Activated CD4-positive, alpha-beta T cell treated with anti-CD3 and anti-CD28 coated beads for 4 hours (primary cell): ENCODE measurements at regions not wholly inside any gene's neighbourhood (a gene's known extent, or its start where the extent isn't known, plus 50 kb on each side); places are given as distances from the start of the nearest gene placed in this dataset.
"Not testable (repeated sequence)": the region's sequence is repeated elsewhere in the genome, so short reads cannot be mapped to it uniquely, and the experiment has no call there.

Experiments
- DNase-seq, 2 donors: peaks; one replicate each; pipeline ENCODE4 v3.0.0-alpha.2; 2020

DNA sequence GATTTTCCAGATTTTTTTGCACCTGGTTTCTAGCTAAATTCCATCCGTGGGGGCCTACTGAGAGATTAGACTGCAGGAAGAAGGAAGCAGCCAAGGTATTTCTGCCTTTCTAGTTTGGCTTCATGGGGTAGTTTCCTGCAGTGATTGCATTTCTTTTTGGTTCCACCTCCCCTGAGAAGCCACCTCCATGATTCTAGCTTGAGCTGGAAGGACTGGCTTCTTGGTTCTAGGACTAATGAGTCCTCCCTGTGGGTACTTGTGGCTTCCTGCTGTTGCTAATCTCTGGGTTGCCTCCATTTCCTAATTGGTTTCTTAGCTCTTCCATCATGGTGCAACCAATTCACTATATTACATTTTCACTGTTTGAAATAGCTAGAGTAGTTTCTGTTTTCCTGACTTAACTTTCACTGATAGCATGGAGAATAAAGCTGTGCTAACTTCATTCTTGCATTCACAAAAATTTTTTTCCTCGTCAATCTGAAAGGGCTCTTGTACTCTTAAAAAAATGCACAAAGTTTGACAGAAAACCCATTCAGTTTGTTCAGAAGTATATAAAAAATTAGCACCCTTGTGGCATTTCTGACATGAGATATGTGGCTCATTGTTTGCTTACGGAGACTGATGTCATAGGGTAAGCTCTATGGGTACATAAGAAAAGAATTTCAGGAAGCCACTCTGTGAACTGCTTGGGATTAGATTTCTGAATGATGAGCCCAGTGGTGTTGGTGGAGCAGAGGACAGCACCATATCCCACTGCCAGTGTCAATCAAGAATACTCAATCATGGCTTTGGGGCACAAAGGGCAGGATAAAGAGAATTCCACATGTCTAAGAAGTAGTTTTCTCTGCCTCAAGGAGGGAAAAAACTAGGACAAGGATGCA, 242.8 kb upstream of the RBMS1 start:
- no peak for DNase-seq

DNA sequence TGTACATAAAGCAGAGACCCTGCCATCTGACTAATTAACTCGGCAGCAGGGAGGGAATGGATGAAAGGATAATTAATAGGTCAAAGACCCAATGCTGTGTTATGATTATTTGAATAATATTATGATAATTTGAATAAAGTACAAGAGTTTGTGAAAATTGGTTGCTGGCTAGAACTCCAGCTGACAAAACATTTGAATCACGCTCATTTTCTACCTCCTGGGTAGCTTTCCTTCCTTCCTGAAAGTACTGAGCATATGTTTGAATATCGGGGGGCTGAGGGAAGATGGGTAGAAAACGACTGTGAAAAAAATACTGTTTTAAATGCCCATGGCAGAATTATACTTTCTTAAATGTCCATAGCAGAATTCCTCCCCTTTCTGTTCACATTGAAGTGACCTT, 243.6 kb upstream of the RBMS1 start:
- no peak for DNase-seq

DNA sequence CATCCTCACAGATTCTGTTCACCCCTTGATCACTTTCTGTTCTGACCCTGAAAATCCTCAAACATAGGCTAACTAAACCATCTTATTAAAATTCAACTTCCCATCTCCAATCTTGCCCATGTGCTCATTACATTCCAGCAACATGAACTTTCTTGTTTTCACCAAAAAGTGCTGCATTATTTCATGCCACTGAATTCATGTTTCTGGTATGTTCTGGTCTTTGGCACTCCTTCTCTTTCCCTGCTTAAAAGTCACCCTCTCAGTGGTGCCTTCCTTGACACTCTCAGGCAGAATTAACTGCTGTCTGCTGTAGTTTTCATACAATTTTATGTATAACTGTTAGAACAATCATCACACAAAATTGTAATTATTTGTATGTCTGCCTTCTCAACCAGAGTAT, 247.7 kb upstream of the RBMS1 start:
- DNase-seq = no peak

DNA sequence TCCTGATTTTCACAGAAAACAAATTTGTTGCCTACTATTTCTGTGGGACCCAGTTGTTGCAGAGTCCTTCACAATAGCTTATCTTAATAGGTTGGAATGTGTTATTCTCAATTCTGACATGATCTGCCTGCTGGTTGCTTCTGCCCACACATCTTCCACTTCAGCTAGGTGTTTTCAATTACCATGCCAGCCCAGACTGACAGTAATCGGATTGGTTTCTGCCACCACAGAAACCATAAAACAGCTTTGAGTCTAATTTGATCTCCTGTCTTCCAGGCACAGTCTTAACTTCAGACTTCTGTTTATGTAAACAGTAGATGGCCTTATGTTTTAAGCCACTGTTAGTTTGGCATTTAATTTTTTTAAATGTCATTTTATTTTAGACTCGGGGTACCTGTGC, 248.2 kb upstream of the RBMS1 start:
- no peak for DNase-seq

DNA sequence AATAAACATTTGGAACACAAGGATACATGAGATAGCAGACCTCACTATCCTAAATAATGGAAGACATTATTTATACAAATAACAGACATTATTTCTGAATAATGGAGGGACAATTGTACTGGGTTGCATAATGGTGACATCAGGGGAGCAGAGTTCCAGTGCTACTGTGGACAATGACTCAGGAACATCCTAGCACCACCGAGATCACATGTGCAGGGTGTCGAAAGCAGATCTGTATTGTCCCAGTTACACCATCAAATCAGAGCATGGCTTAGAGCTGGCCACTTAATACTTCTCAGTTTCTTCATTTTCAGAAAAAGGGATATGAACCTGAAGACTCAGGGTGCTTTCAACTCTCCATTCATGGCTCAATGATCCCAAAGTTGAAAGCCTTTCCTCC, 249.1 kb upstream of the RBMS1 start:
- no peak for DNase-seq

DNA sequence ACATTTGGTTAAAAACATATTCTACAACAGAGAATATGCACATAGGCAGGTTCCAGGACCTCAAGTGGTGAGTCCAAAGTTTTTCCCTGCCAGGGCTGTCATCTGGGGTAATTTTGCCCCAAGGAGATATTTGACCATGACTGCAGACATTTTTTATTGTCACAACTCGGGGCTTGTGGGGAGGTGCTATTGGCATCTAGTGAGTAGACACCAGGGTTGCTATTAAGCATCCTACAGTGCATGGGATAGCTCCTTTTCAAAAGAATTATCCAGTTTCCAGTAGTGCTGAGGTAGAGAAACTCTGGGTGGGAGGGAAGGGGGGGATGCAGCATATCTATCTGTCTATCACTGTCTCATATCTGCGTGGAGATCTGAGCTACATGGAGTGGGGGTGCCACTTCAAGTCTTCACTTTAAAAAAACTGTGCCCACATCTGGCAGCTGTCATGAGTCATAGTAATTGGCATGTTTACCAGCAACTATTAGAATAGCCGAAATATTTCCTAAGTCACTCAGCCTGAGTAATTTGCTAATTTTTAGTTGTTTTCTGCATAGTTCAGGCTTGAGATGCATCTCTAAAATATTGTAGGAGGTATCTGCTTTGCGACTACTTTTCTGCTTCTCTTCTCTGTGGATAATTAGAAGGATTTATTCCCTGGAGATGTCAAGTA, 254.0 kb upstream of the RBMS1 start:
- no peak for DNase-seq

DNA sequence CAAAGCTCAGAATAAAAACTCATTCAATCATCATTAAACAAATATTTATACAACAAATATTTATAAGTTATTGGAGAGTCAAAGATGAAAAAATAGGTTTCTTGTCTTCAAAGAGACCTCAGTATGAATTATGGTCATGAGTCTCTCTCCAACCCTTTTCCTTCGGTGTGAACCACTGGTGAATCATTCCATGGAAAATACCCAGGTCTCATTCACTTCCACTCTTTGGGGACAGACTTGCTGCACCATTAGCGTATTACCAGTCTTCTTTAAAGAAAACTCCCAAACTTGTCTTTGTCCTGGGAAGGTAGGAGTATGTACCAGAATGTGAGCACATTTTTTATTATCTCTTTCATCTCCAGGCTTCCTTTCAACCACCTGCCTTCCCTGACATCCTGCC, 257.4 kb upstream of the RBMS1 start:
- no peak for DNase-seq

DNA sequence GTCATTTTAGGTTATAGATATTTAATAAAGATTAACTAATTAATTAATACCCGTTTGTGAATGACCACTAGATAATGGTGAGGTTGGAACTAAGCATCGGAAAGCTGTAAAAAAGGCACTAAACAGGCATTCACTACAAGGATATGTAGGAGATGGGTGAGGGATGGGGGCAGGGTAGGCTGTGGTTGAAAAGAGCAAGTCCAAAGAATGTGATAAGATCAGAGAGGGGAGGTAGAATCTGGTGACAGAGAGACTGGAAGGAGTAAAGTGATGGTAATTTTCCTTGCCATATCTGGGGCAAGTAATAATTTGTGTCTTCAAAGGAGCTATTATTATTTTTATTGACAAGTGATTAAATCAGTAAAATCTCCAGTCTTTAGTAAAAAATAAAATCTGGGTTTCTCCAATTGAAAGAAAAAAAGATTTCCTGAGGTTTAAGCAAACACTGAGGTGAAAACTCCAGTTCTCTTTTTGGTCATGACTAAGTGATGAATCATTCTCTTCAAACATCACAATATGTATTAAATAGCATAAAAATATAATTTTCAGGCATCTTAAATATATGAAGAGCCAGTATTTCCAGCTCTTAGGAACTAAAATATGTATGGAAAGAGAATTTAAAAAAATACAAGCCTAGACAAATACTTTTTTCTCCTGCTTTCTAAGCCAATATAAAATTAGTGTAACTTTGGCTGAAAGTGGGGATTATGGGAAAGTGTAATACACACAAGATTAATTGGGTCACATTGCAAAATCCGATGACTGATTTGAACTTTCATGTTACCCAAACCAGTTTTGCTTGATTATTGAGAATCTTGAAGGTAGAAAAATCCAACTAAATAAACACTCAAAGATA, 259.1 kb upstream of the RBMS1 start:
- DNase-seq = no peak

DNA sequence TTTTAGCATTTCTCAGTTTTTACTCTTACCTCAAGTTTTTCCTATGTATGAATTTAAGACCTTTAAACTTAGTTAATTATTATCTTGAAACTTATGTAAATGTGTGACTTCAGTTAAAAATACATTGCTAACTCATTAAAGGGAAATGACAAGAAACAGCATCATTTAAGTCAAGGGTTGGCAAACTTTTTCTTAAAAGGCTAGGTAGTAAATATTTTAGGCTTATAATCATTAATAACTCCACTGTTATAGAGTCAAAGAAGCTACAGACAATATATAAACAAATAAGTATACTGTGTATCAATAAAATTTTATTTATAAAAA, 259.7 kb upstream of the RBMS1 start:
- no peak for DNase-seq

DNA sequence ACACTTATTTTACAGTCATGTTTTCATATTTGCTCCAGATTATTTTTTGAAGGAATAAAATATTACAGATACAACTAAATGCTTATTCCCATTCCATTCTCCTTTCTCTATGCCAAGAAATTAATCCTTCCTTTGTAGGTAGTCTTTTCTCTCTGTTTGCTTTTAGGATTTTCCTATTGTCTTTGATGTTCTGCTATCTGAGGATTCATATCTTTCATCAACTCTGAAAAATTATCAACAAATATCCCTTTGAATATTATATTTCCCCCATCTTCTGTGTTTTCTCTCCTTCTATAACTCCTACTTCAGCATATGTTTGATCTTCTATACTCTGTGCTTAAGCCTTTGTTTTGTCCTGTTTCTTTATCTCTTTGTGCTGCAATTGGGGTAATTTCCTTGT, 260.4 kb upstream of the RBMS1 start:
- no peak for DNase-seq

DNA sequence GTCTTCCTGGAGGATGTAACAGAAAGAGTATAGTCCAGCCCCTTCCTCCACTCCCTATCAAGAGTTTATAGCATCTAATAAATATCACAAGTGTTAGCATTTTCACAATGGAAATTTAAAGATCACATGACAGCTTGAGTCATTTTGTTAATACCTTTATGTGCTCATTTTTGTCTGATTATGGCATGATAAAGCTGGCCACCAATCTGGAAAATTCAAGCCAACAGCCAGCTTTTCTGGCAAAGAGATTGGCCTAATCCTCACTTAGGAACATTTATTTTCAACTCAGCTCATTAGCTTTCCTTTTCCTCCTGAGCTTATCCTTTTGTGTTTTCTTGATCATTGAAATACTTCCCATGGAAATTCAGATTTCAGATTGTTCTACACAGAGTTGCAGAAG, 262.9 kb upstream of the RBMS1 start:
- DNase-seq = no peak

DNA sequence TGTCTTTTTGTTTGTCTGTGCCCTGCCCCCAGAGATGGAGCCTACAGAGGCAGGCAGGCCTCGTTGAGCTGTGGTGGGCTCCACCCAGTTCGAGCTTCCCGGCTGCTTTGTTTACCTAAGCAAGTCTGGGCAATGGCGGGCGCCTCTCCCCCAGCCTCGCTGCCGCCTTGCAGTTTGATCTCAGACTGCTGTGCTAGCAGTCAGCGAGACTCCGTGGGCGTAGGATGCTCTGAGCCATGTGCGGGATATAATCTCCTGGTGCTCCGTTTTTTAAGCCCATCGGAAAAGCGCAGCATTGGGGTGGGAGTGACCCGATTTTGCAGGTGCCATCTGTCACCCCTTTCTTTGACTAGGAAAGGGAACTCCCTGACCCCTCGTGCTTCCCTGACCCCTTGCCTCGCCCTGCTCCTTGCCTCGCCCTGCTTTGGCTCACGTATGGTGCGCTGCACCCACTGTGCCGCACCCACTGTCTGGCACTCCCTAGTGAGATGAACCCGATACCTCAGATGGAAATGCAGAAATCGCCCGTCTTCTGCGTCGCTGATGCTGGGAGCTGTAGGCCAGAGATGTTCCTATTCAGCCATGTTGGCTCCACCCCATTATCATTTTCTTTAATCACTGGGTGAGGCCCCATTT, 269.0 kb upstream of the RBMS1 start:
- not testable (repeated sequence) for DNase-seq

DNA sequence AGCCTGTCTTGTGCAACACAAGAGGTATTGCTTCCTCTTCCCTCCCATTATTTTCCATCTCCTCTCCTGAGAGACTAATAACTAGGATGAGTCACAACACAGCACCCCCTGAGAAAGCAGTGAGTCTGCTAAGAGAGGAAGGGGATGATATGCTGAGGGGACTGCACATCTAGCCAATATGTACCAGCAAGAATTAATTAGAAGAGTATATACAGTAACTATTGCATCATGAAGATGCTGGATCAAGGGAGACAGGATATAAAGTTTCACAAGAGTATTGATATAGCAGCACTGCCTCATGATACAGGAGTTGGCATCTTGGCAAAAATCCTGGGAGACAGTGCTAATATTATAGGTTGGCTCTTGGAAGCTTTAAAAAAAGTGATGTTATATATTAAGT, 289.9 kb upstream of the RBMS1 start:
- DNase-seq = no peak

DNA sequence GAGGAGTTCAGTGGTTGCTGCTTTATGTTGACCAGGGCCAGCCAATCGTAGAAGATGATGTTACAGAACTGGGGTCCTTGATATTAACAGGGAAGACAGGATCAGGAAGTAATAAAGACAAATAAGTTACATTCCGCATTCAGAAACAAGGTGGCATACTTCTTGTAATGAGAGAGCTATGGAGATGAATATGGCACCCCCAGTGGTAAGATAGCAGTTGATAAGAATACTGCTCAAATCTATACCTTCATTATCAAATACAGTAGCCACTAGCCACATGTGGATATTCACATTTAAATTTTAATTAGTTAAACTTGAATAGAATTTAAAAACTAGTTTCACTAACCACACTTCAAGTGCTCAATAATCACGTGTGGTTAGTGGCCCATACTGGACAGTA, 290.4 kb upstream of the RBMS1 start:
- DNase-seq = no peak

DNA sequence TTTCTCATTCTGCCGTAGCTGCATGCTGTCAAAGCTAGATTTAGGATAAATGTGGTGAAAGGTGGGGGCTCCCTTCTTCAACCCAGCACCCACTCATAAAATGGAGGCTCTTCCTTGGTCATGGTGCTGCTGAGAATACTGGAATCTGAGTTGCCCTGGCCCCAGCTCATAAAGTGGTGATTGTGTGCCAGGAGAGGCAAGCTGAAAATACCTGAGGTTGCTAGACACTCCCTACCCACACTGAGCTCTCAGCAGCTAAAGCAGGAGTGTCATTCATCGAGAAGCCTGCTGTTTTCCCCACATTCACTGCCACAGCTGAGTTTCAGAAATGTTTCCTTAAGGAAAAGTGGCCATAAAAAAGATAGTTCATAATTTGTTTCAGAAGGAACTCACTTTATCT, 297.1 kb upstream of the RBMS1 start:
- no peak for DNase-seq

DNA sequence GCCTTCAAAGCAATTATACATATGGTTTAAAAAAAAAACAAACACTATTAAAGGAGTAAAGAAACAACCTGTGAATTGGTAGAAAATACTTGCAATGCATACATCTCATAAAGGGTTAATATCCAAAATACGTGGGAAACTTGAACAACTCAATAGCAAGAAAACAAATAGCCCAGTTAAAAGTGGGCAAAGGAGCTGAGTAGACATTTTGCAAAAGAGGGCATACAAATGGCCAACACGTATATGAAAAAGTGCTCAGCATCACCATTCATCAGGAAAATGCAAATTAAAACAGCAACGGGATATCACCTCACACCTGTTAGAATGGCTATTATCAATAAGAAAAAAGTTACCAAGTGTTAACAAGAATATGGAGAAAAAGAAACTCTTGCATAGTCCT, 298.3 kb upstream of the RBMS1 start:
- no peak for DNase-seq

DNA sequence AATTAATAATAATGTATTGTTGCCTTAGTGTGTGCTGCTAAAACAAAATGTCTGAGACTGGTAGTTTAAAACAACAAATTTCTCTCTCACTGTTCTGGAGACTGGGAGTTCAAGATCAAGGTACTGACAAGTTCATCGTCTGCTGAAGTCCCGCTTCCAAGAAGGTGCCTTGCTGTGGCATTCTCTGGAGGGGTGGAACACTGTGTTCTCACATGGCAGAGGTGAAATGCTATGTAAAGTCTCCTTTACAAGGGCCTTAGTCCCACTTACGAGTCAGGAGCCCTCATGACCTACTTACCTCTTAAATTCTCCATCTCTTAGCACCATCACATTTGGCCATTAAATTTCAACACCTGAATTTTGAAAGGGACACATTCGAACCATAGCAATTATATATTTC, 299.2 kb upstream of the RBMS1 start:
- DNase-seq = no peak

DNA sequence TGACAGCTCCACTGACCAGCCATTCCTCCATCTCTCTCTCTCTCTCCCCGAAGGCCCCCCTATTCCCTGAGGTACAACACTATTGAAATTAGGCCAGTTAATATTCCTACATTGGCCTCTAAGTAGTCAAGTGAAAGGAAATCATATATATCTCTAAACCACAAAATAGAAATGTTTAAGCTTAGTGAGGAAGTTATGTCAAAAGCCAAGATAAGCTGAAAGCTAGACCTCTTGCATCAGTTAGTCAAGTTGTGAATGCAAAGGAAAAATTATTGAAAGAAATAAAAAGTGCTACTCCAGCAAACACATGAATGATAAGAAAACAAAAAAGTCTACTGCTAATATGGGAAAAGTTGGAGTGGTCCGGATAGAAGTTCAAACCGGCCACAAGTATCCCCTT, 301.3 kb upstream of the RBMS1 start:
- DNase-seq = no peak

DNA sequence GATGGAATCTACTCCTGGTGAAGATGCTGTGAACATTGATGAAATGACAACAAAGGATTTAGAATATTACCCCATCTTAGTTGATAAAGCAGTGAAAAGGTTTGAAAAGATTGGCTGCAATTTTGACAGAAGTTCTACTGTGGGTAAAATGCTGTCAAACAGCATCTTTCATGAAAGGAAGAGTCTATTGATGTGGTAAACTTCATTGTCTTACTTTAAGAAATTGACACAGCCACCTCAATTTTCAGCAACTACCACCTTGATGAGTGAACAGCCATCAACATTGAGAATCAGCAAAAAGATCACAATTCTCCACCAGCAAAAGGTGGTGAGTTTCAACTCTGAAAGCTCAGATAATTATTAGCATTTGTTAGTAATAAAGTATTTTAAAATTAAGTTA, 310.3 kb upstream of the RBMS1 start:
- DNase-seq = no peak

DNA sequence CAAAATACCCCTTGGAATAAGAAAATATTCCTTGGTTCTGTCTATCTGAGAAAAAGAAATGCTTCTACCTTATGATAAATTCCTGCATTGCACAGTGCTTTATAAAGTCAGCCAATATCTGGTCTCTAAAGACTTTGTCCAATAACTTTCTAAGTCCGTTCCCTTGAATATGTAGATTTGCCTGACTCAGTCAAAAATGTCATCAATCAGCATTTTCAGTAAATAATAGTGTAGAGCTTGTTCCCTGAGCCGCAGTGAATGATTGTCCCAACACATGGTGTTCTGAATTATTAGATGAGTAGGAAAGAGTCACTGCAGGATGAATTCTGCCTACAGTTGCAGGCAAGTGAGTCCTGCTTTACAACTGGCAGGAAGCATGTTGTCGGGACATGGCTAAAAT, 316.8 kb upstream of the RBMS1 start:
- DNase-seq = no peak

DNA sequence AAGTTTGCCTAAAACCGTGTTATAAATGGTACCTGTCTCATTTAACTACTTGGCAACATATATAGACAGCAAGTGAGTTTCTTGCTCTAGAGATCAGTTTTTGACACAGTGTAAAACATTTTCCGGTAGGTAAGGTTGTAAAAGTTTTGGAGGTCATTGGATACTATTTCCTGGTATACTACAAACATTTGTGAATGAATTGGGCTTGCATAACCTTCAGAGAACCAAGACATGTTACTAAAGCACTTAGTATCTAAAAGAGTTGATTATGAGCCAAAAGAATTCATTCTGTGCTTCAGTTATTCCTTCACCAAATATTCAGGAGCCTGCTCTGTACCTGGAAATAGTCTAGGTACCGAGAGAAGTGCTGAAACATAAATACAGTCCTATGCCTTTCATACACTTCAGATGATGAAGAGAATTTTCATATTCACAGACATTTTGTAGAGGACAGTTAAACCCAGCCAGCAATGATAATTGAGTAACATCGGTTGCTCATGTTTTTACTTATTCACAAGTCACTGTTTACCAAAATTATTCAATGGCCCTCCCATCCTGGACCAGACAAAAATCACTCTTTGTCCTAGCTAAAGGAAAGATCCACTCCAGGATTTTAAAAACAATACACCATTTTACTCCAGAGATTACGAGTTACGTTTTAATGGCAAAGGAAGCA, 319.4 kb upstream of the RBMS1 start:
- no peak for DNase-seq

DNA sequence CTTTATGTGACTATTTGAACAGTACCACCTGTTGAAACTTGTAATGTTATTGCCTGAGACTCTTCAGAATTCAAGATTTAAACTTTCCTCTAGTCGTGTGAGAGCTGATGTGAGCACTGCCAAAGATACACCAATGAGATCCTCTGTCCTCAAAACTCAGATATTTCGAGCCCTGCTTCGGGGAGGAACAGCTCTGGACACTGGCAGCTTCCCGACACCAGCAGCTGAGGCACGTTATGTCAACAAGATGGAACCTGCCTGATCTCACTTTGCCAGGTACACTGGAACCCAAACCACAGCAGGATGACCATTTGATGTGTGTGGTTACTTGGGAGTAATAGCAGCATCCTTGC, 319.9 kb upstream of the RBMS1 start:
- no peak for DNase-seq

DNA sequence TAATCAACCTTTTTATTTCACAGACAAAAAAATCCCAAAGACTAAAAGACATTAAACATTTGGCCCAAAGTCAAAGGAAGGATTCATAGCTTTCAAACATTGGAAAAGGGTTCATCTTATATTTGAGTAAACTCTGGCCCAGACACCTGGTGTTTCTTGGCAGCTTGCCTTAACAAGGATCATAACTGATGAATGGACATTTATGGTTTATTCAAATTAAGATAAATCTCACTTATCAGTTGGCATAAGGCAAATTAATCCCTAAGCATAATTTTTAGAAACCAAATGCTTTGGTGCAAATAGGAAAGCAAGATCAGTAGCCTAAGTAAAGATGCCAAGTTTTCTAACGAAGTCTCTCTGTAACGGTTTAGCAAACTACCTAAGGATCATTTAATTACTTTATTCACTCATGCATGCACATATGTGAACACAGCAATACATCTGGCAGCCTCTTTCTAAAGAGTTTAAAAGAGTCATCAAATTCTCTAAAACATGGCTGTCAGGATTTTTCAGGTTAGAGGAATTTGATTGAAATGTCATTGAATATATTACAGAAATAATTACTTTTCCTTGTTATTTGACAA, 323.4 kb upstream of the RBMS1 start:
- no peak for DNase-seq
